ENCODE measurements at regions not wholly inside any gene's neighbourhood (a gene's known extent, or its start where the extent isn't known, plus 50 kb on each side); places are given as distances from the start of the nearest gene placed in this dataset.

DNA sequence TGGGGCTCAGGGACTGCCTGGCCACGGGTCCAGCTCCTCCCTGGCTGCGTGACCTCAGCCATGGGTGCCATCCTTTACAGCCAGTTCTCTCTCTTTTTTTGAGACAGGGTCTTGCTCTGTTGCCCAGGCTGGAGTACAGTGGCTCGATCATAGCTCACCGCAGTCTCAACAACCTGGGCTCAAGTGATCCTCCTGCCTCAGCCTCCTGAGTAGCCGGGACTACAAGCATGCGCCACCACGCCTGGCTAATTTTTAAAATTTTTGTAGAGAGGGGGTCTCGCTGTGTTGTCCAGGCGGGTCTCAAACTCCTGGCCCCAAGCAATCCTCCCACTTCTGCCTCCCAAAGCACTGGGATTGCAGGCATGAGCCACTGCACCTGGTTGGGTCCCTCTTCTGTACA lies 75.4 kb downstream of the PTPRS start:
- TF ChIP-seq, protein P1, sequence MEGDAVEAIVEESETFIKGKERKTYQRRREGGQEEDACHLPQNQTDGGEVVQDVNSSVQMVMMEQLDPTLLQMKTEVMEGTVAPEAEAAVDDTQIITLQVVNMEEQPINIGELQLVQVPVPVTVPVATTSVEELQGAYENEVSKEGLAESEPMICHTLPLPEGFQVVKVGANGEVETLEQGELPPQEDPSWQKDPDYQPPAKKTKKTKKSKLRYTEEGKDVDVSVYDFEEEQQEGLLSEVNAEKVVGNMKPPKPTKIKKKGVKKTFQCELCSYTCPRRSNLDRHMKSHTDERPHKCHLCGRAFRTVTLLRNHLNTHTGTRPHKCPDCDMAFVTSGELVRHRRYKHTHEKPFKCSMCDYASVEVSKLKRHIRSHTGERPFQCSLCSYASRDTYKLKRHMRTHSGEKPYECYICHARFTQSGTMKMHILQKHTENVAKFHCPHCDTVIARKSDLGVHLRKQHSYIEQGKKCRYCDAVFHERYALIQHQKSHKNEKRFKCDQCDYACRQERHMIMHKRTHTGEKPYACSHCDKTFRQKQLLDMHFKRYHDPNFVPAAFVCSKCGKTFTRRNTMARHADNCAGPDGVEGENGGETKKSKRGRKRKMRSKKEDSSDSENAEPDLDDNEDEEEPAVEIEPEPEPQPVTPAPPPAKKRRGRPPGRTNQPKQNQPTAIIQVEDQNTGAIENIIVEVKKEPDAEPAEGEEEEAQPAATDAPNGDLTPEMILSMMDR (conservative IDR thresholded peaks at IDR 0.05 in 1 of 2, IDR thresholded peaks at IDR 0.05 in 1 of 2; ENCODE audit: extremely low read depth in 1 of 2, insufficient read depth in 1 of 2, low read depth in 1 of 2, low read length in 2 of 2), result no peak
- no peak for TF ChIP-seq EZH2 (IDR thresholded peaks at IDR 0.05; ENCODE audit: borderline replicate concordance, low read length)

Data from mammary epithelial cell (primary cell).